HG02623 (cell line): ENCODE measurements at regions not wholly inside any gene's neighbourhood (a gene's known extent, or its start where the extent isn't known, plus 50 kb on each side); places are given as distances from the start of the nearest gene placed in this dataset.

Experiments used
- ATAC-seq: cut with Tn5 transposase; IDR thresholded peaks from one replicate; pipeline ENCODE4 v1.9.1; 2021; ENCODE audit warnings: moderate library complexity; ENCODE audit not compliant: unreplicated experiment

DNA sequence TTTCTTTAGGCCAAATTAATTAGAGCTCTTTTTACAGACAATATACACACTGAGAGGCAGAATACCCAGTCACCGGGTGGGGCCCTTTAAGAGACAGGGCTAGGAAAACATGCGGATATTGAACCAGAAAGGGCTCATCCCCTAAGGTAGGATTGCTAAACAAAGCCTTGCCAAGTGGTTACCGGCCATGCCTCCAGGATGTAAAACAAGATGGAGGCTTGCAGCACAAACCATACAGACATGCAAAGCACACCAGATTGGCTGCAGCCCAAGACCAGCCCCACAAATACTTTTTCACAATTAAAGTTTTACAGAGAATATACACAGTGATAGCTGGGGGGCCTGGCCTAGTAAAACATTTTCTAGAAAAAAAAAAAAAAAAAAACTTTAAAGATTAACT lies 210.0 kb downstream of the KLHL4 start:
- ATAC-seq: no peak

DNA sequence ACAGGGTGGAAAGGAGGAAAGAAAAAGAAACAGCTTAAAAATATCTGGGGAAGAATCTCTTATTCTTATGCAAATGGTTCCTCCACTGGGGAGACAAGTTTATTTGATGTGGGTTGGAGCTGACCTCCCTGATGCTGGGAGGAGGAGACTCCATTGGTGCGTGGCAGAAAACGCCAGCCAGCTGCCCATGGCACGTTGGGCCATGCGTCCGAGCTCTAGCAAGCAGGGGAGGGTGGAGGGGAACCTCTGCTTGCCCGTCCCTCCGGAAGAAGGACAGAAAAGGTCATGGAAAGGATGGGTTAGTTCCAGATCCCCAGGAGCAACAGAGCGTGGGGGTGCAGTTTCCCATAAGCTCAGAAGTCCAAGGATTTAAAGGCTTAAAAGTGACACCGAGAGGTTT lies 210.4 kb downstream of the KLHL4 start:
- no peak for ATAC-seq

DNA sequence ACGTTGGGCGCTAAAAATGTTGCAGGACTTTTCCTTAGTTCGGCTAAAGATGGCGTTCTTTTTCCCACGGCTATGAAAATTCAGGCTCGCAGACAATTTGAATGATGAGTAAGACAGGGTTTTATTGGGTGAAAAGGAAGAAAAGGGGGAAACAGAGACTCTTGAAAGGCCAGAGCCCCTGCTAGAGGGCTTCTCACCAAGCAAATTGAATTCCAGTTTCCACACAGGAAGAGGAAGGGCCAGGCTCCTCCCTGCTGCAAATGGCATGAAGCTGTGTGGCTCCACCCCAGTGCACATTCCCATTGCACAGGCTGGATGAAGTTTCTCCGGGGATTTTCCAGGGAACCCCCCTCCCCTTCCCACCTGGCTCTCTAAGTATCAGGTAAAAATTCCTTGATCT lies 210.9 kb downstream of the KLHL4 start:
- no peak for ATAC-seq

DNA sequence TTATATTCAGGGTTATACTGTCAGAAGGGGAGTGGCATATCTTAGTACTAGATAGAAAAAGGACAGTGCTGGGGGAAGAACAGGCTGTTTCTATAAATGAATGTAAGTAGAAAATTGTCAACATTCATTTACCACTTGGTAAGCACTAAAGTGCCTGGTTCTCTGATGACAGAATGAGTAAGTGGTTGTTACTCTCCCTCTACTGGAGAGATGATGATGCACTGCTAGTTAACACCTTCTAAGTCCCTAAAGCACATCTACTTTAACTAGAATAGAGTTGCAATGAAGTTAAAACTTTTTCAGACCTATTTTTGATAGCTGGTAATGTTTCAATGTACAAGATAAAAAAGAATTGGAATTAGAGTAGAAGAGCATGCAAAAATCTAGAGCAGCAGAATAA lies 214.5 kb downstream of the KLHL4 start:
- ATAC-seq: no peak

- no peak for ATAC-seq
Observed at GRCh38 chrX:87736576-87736975, 219.0 kb downstream of the KLHL4 start.

GRCh38 chrX:87744391-87744790 lies 226.8 kb downstream of the KLHL4 start:
- no peak for ATAC-seq

- ATAC-seq: no peak
Observed at GRCh38 chrX:87755493-87755892, 237.9 kb downstream of the KLHL4 start.

GRCh38 chrX:87788976-87789375 lies 271.4 kb downstream of the KLHL4 start:
- no peak for ATAC-seq

GRCh38 chrX:87798039-87798438 lies 280.4 kb downstream of the KLHL4 start:
- no peak for ATAC-seq

DNA sequence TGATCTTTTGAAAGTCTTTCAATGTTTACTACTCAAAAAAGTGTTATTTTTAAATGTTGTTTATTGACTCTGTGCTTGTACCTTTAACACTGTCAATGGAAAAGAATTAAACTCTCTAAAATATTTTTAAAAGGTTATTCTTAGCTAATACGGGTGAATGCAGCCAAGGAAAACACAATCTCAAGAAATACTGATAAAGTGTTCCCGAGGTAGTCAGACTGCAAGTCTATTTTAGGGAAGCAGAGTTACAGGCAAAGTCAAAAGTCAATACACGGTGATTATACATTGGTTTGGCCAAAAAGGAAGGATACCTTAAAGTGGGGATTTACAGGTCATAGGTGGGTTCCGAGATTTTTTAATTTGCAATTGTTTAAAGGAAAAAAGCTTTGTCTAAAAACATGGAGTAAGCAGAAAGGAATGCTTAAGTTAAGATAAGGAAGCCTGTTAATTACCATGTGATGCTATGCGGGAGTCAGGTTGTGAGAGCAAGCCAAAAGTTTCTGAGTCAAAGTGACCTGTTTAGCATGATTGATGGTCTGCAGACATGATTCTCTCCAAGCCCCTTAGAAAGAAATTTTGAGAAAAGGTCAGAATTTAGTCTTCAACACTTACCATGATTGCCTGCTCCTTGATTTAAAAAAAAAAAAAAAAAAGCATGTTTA lies 288.4 kb downstream of the KLHL4 start:
- no peak for ATAC-seq

DNA sequence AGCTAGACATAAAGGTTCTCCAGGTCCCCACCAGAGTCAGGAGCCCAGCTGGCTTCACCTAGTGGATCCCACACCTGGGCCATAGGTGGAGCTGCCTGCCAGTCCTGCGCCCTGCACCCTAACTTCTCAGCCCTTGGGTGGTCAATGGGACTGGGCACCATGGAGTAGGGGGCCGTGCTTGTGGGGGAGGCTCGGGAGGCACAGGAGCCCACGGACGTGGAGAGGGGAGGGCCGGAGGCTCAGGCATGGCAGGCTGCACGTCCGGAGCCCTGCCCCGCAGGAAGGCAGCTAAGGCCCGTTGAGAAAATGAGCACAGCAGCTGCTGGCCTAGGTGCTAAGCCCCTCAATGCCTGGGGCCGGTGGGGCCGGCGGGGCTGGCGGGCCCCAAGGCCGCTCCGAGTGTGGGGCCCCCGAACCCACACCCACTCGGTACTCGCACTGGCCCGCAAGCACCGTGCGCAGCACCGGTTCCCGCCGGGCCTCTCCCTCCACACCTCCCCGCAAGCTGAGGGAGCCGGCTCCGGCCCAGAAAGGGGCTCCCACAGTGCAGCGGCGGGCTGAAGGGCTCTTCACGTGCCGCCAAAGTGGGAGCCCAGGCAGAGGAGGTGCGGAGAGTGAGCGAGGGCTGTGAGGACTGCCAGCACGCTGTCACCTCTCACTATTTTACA lies 291.1 kb downstream of the KLHL4 start:
- no peak for ATAC-seq

DNA sequence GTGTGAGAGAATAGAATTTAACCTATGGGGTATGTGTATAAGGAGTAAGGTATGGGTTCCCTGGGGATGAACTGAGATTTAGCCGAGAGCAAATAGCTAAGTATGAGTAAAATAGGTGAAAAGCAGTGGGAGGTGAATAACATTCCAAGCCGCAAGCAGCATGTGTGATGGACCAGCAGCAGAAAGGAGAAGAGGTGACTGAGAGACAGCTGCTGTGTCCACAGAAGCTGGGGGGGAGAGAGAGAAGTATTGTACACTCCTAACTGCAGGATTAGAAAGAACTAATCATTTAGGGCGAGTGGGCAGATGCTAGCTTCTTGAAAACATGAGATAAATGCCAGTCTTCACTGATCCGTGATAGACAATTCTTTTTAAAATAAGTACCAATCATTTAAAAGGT lies 296.0 kb downstream of the KLHL4 start:
- ATAC-seq: no peak

DNA sequence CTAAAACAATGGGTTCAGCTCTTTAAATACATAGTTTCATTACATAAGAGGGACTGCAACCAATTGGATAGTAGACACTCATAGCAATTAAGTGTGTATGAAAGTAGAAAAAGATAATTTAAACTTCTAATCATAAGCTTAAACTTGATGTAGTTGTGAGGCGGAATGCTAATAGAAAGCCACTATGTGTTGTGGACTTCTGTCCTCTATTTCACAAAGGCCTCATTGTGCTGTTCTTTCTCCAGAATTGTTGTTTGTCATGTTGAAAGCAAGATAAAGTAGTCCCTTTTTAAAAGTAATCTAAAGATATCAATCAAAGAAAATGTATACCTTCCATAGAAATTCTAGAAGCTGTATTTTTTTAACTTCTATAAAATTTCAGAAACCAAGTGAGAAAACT lies 329.4 kb downstream of the KLHL4 start:
- ATAC-seq: no peak

DNA sequence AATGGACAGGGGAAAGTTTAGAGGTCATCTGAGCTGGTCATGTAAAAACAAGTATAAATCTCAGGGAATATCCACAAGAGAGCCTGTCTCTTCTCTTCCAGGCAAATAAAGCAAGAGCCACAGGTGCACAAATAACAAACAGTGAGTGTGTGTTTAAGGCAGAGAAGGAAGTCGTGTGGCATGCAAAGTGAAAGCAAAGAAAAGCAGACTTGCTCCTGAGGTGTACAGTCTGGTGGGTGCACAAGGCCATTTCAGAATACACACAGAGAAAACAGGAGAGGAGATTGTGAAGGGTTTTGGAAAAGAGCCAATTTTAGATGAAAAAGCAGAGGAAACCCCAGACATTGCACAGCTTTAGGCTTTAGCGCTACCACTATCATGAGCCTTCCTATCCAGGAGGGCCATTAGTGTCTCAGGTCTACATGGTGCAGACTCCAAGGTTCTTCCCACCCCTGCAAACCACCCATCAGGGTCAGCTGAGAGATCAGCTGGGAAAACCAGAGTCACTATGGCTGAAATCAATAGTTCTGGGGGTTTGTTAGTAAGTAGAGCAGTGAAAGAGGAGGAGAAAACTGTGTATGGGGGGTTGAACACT lies 355.8 kb downstream of the KLHL4 start:
- peak; percentile 48 for ATAC-seq

DNA sequence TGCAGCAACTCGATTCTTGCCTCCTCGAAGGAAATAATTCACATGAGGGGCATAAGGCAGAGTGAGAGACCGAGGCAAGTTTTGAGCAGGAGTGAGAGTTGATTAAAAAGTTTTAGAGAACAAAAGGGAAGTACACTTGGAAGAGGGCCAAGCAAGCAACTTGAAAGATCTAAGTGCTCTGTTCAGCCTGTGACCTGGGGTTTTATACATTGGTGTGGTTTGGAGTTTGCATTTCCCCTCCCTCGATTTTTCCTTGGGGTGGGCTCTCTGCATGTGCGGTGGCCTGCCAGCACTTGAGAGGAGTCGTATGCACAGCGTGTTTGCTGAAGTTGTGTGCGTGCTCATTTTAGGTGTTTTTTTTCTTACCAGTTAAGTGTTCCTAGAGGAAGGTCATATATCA lies 356.4 kb downstream of the KLHL4 start:
- no peak for ATAC-seq

DNA sequence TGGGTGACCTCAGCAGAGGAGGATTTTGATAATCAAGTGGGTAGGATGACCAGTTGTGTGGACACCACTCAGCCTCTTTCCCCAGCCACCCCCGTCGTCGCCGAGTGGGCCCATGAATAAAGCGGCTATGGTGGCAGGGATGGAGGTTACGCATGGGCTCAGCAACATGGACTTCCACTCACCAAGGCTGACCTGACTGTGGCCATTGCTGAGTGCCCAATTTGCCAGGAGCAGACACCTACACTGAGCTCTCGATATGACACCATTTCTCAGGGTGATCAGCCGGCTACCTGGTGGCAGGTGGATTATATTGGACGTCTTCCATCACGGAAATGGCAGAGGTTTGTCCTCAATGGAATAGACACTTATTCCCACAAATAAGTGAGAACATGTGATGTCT lies 361.3 kb downstream of the KLHL4 start:
- no peak for ATAC-seq

- ATAC-seq: no peak
Observed at GRCh38 chrX:87890437-87890836, 372.8 kb downstream of the KLHL4 start.

- no peak for ATAC-seq
Observed at GRCh38 chrX:87895421-87895820, 377.8 kb downstream of the KLHL4 start.

GRCh38 chrX:87896057-87896456 lies 378.5 kb downstream of the KLHL4 start:
- no peak for ATAC-seq

GRCh38 chrX:87900320-87900908 lies 382.8 kb downstream of the KLHL4 start:
- peak; percentile 75 for ATAC-seq

GRCh38 chrX:87901060-87901459 lies 383.5 kb downstream of the KLHL4 start:
- ATAC-seq: no peak

- no peak for ATAC-seq
Observed at GRCh38 chrX:87914726-87915125, 397.1 kb downstream of the KLHL4 start.
